ENCODE measurements at regions not wholly inside any gene's neighbourhood (a gene's known extent, or its start where the extent isn't known, plus 50 kb on each side); places are given as distances from the start of the nearest gene placed in this dataset.

GRCh38 chr18:56270671-56271250, 367.6 kb downstream of the TXNL1 start:
- Histone ChIP-seq H3K36me3 (ENCODE audit: insufficient read depth, low read length) (no peaks in the 10 kb centered on the region), H3K79me2 (ENCODE audit: insufficient read depth, low read length) (no peaks in the 10 kb centered on the region), H3K4me1 (ENCODE audit: insufficient read depth, low read length) (no peaks in the 10 kb centered on the region), H3K27ac (ENCODE audit: low read depth, low read length) (no peak overlapping the region), H2AFZ (ENCODE audit: low read depth, low read length) (no peak overlapping the region), H3K9ac (ENCODE audit: low read length) (no peak overlapping the region), H3K27me3 (ENCODE audit: insufficient read depth, low read length) (no peaks in the 10 kb centered on the region), H3K4me3 (ENCODE audit: insufficient read depth, low read depth, low read length) (no peak overlapping the region), H3K9me3 (ENCODE audit: insufficient read depth, low read depth, low read length) (no peaks in the 10 kb centered on the region), H4K20me1 (ENCODE audit: insufficient read depth, low read length) (no peaks in the 10 kb centered on the region), H3K4me2 (ENCODE audit: low read length) (no peak overlapping the region)
- peaks cover 14% of the 10 kb centered on the region for H3K27me3 Mint-ChIP-seq (ENCODE audit: low read depth, unreplicated experiment)
- TF ChIP-seq EZH2 (IDR thresholded peaks at IDR 0.05; ENCODE audit: insufficient read depth, low read length) (no peak), CTCF (IDR thresholded peaks at IDR 0.05; ENCODE audit: insufficient read depth, low read depth, low read length) (no peak)
- no peak for FAIRE-seq
- no peak for DNase-seq (ENCODE audit: low read depth)
- peaks cover 5% of the 10 kb centered on the region for H3K4me1 Mint-ChIP-seq (ENCODE audit: low read depth, unreplicated experiment)
- peaks cover 3% of the 10 kb centered on the region for H3K9me3 Mint-ChIP-seq (ENCODE audit: unreplicated experiment)
- no peak overlapping the region for H3K4me3 Mint-ChIP-seq (ENCODE audit: unreplicated experiment)
- H3K27ac Mint-ChIP-seq (ENCODE audit: unreplicated experiment), result no peak overlapping the region
- H3K36me3 Mint-ChIP-seq (ENCODE audit: low read depth, unreplicated experiment), result no peaks in the 10 kb centered on the region

GRCh38 chr18:56269958-56270357, 368.4 kb downstream of the TXNL1 start:
- H3K27me3 ChIP-seq (ENCODE audit: insufficient read depth, low read length), result no peaks in the 10 kb centered on the region
- no peaks in the 10 kb centered on the region for H4K20me1 ChIP-seq (ENCODE audit: insufficient read depth, low read length)
- no peak overlapping the region for H3K4me3 ChIP-seq (ENCODE audit: insufficient read depth, low read depth, low read length)
- H2AFZ ChIP-seq (ENCODE audit: low read depth, low read length), result no peak overlapping the region
- H3K4me2 ChIP-seq (ENCODE audit: low read length), result no peak overlapping the region
- FAIRE-seq (peak; percentile 59), DNase-seq (ENCODE audit: low read depth) (no peak)
- no peaks in the 10 kb centered on the region for H3K36me3 Mint-ChIP-seq (ENCODE audit: low read depth, unreplicated experiment)
- H3K4me3 Mint-ChIP-seq (ENCODE audit: unreplicated experiment), result no peak overlapping the region
- H3K9ac ChIP-seq (ENCODE audit: low read length), result no peak overlapping the region
- peak overlapping the region; percentile 48 for H3K27ac Mint-ChIP-seq (ENCODE audit: unreplicated experiment)
- H3K4me1 ChIP-seq (ENCODE audit: insufficient read depth, low read length), result no peaks in the 10 kb centered on the region
- H3K9me3 ChIP-seq (ENCODE audit: insufficient read depth, low read depth, low read length), result no peaks in the 10 kb centered on the region
- H3K27ac ChIP-seq (ENCODE audit: low read depth, low read length), result no peak overlapping the region
- H3K9me3 Mint-ChIP-seq (ENCODE audit: unreplicated experiment), result peaks cover 3% of the 10 kb centered on the region
- peaks cover 5% of the 10 kb centered on the region for H3K4me1 Mint-ChIP-seq (ENCODE audit: low read depth, unreplicated experiment)
- no peaks in the 10 kb centered on the region for H3K36me3 ChIP-seq (ENCODE audit: insufficient read depth, low read length)
- TF ChIP-seq EZH2 (IDR thresholded peaks at IDR 0.05; ENCODE audit: insufficient read depth, low read length) (no peak), CTCF (IDR thresholded peaks at IDR 0.05; ENCODE audit: insufficient read depth, low read depth, low read length) (no peak)
- H3K79me2 ChIP-seq (ENCODE audit: insufficient read depth, low read length), result no peaks in the 10 kb centered on the region
- H3K27me3 Mint-ChIP-seq (ENCODE audit: low read depth, unreplicated experiment), result peaks cover 14% of the 10 kb centered on the region

GRCh38 chr18:56268952-56269351, 369.4 kb downstream of the TXNL1 start:
- H3K4me1 Mint-ChIP-seq (ENCODE audit: low read depth, unreplicated experiment), result peaks cover 5% of the 10 kb centered on the region
- H3K9ac ChIP-seq (ENCODE audit: low read length), result no peak overlapping the region
- no peaks in the 10 kb centered on the region for H3K4me1 ChIP-seq (ENCODE audit: insufficient read depth, low read length)
- H4K20me1 ChIP-seq (ENCODE audit: insufficient read depth, low read length), result no peaks in the 10 kb centered on the region
- no peak overlapping the region for H3K4me3 ChIP-seq (ENCODE audit: insufficient read depth, low read depth, low read length)
- H2AFZ ChIP-seq (ENCODE audit: low read depth, low read length), result no peak overlapping the region
- DNase-seq (ENCODE audit: low read depth) (no peak), FAIRE-seq (no peak)
- no peak overlapping the region for H3K27ac ChIP-seq (ENCODE audit: low read depth, low read length)
- no peak overlapping the region for H3K4me2 ChIP-seq (ENCODE audit: low read length)
- TF ChIP-seq CTCF (IDR thresholded peaks at IDR 0.05; ENCODE audit: insufficient read depth, low read depth, low read length) (no peak), EZH2 (IDR thresholded peaks at IDR 0.05; ENCODE audit: insufficient read depth, low read length) (no peak)
- no peaks in the 10 kb centered on the region for H3K27me3 ChIP-seq (ENCODE audit: insufficient read depth, low read length)
- no peaks in the 10 kb centered on the region for H3K36me3 ChIP-seq (ENCODE audit: insufficient read depth, low read length)
- peaks cover 14% of the 10 kb centered on the region for H3K27me3 Mint-ChIP-seq (ENCODE audit: low read depth, unreplicated experiment)
- H3K4me3 Mint-ChIP-seq (ENCODE audit: unreplicated experiment), result no peak overlapping the region
- peaks cover 3% of the 10 kb centered on the region for H3K9me3 Mint-ChIP-seq (ENCODE audit: unreplicated experiment)
- no peaks in the 10 kb centered on the region for H3K79me2 ChIP-seq (ENCODE audit: insufficient read depth, low read length)
- no peak overlapping the region for H3K27ac Mint-ChIP-seq (ENCODE audit: unreplicated experiment)
- no peaks in the 10 kb centered on the region for H3K36me3 Mint-ChIP-seq (ENCODE audit: low read depth, unreplicated experiment)
- H3K9me3 ChIP-seq (ENCODE audit: insufficient read depth, low read depth, low read length), result no peaks in the 10 kb centered on the region
